Activated CD8-positive, alpha-beta memory T cell treated with anti-CD3 and anti-CD28 coated beads for 48 hours (primary cell): ENCODE measurements at regions not wholly inside any gene's neighbourhood (a gene's known extent, or its start where the extent isn't known, plus 50 kb on each side); places are given as distances from the start of the nearest gene placed in this dataset.

ENCODE experiments used
- DNase-seq, 3 experiments: peaks; one replicate each; pipeline ENCODE4 v3.0.0-alpha.2; 2020; ENCODE audit warnings: low read depth in 2 of 3, low spot score in 2 of 3

DNA sequence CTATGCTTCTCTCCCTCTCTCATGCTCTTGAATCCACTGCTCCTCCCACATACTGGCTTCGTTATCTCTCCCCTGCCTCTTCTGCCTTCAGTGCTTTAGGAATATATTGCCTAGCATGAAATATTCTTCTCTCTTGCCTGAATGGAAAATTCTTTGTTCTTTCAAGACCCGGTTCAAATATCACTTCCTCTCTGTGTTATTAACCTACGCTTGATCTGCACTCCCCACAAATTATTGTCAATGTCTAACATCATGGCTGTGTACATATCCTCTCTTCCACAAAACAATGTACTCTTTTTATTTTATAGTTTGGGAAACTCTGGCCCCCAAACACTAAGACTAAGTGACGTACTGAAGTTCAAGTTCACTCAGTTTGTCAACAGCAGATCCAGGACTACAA is 211.0 kb downstream of the SEC61B start:
- DNase-seq, result no peak

- peak; percentile 17 to 50 (median 27) for DNase-seq
Measured at GRCh38 chr9:99433555-99433954, 211.5 kb downstream of the SEC61B start.

GRCh38 chr9:99436616-99437015 is 214.5 kb downstream of the SEC61B start:
- no peak for DNase-seq

- no peak for DNase-seq
Measured at GRCh38 chr9:99437145-99437544, 215.1 kb downstream of the SEC61B start.

DNA sequence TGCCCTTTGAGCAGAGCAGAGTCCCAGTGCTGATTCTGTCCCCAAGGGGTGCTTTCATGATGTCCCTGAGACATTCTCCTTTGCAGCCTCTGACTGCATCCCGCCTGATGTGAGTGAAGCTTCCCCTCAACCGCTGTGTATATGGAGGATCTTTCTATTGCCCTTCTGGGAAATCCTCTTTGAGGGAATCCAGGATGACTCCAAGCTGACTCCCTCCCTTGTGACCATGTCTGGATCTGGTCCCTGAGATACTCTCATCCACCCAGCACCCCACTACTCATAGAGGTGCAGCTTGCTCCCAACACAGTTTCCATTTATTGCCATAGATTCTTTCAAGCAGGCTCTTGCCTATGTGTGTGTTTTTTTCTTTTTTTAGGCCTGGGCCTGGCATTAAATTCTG is 216.5 kb downstream of the SEC61B start:
- DNase-seq, result no peak

GRCh38 chr9:99441829-99442228 is 219.7 kb downstream of the SEC61B start:
- DNase-seq, result no peak

DNA sequence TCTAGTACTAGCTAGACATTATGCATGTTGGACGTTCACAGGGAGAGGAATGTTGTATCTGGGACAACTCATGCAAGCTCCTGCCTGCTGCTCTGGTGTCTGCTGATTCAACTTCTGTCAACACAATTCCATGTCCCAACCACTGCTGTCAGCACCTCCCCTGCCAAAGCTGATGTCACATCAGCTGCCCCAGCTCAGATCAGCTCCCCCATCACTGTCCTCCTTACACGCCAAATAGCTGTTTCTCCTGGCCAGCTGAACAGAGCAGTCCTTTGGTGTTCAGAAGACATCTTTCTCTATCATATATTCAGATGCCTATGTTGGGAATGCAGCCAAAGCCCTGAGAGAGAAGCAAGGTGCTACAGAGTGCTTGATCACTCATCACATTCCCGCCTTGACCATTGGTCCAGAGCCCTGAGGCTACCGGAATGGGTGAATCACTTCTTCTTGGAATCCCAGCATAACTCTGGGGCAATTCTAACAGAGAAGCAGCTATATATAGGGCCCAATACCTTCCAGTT is 223.3 kb downstream of the SEC61B start:
- no peak for DNase-seq

DNA sequence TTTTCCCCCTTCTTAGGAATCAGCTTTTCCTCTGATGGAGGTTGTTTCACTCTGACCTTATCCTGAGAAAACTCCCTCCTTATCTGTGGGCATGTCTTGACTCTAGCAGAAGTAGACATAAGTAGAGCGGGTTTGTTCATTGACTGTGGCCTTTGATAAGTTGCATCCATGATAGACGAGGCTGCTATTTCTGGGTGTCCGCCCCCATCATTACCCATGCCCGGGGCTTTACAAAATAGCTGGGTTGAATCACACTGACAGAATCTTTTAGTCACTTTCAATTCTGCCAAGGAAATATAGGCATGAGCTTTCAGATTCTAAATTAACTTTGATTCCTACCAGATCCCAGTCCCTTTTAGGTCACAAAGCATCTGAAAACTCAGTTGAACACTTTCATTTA is 223.8 kb downstream of the SEC61B start:
- no peak for DNase-seq

- DNase-seq, result no peak
Measured at GRCh38 chr9:99447951-99448350, 225.9 kb downstream of the SEC61B start.

- no peak for DNase-seq
Measured at GRCh38 chr9:99449726-99450125, 227.6 kb downstream of the SEC61B start.

GRCh38 chr9:99451112-99451606 is 229.1 kb downstream of the SEC61B start:
- DNase-seq, result no peak

- DNase-seq, result no peak
Measured at GRCh38 chr9:99457406-99457805, 235.3 kb downstream of the SEC61B start.

GRCh38 chr9:99457981-99458380 is 235.9 kb downstream of the SEC61B start:
- DNase-seq, result no peak

DNA sequence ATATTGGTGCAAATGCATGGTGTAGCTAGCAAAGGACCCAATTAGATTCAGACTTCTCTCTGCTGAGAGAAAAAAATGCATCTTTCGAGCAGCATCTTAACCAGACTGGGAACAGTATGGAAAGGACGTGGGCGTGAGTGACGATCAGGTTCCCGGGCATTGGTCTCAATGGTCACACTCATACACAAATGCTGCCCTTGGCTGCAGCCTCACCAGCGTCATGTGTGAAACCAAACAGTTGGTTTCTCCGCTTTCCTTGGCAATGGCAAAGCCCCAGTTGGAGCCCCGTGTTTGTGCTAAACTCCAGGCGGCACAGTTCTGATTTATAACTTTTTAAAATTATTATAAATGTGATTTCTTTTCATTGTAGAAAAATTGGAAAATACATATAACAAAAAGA is 237.8 kb downstream of the SEC61B start:
- no peak for DNase-seq

- no peak for DNase-seq
Measured at GRCh38 chr9:99463131-99463530, 241.0 kb downstream of the SEC61B start.

DNA sequence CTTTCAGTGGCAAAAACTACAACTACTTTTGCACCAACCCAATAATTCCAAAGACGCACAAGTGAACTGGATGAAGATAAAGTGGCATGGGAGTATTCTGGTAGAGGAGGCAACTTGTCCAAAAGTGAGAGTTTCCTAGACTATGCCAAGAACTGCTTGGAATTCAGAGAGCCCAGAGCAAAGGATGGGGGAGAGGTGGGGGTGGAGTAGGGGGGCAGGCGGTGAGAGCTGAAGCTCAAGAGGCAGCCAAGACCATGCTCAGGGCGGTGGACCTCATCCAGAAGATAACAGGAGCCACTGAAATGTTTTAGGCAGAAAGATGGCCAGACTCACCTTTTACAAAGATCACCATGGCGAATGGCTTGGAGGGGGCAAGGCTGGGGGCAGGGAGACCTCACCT is 242.5 kb downstream of the SEC61B start:
- DNase-seq, result no peak

DNA sequence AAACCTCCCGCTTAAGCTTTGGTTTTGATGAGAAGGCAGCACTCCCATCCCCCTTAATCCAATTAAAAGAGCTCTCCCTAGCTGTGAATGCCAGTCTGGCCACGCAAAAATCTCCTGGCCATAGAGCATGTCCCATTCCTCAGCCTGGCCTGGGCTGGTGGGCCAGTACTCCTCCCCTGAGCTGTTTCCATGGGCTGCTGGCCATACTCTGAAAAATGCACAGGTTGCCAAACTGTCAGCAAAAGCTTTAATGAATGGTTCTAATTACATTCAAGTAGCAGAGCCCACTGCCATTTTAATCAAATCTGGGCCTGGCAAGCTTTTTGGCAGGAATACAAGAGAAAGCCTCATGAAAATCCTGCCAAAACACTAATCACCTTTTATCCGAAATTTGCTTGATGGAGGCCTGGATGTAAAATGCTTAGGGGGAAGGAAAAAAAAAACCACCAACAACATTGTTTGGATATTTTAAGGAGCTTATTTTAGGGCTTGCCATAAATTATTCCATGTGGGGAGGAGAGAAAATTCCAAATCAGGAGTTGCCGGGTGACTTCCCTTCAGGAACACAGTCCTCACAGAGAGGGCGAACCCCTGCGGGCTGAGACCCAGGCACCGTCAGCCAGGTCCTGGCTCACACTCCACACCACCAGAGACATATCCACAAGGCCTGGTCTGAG is 243.3 kb downstream of the SEC61B start:
- no peak for DNase-seq

GRCh38 chr9:99466104-99466503 is 244.0 kb downstream of the SEC61B start:
- no peak for DNase-seq

DNA sequence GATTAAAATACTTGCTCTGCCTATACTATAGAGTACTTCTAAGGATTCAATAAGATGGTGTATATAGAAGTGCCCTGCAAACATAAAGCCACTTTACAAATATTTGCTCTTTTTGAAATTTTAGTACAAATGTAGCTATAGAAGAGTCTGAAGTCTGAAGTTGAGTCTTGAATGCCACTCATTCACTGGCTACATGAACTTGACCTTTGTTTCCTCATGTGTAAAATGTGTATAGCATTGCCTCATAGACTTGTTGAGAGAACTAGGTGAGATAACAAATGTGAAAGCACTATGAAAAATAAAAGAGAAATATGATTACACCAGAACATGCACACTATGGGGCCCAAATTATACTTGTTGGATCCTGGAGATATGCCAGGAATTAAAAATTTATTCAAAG is 244.7 kb downstream of the SEC61B start:
- DNase-seq, result no peak

DNA sequence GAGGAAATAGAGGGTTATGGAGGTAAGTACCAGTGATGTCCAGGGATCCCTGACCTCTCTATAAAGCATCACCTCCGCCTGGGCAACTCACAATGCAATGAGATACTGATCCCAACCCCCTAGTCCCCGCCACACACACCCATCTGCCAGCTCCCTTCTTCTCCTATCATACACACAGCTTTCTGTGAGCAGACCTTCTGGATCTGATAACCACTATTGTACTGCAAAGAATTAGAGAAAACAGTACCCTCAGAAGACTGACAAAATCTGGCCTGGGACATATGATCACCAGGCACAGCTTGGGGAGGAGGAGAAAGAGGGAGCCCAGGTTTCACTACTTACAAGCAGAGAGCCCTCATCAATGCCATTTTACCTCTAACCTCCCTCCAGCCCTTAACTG is 249.0 kb downstream of the SEC61B start:
- DNase-seq, result no peak

- DNase-seq, result no peak
Measured at GRCh38 chr9:99472240-99472915, 250.3 kb downstream of the SEC61B start.

DNA sequence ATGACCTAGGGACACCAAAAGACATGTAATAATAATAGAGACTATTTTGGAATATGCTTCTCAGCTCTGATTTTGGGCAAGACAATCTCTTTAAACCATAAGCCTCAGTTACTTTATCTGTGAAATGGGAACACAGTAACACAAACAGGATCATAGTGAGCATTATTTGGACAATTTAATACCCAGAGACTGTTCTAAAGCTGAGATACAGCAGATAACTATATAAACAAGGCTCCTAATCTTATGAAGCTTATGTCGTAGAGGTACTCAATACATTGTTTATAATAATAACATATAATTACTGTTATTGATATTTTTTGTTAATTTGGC is 250.8 kb downstream of the SEC61B start:
- DNase-seq, result no peak

- no peak for DNase-seq
Measured at GRCh38 chr9:99474186-99474585, 252.1 kb downstream of the SEC61B start.
